H1 (cell line): ENCODE measurements at regions not wholly inside any gene's neighbourhood (a gene's known extent, or its start where the extent isn't known, plus 50 kb on each side); places are given as distances from the start of the nearest gene placed in this dataset.

ENCODE experiments used
- TF ChIP-seq, protein P1 (sequence below): fragments of 300-600 bp; sonication (generic); IDR thresholded peaks from 2 replicates; pipeline ENCODE4 v1.7.1; 2012; ENCODE audit warnings: low read length, moderate library complexity, mild to moderate bottlenecking, inconsistent platforms; ENCODE audit not compliant: insufficient replicate concordance

GRCh38 chr1:188906921-188907641 is 1570.6 kb downstream of the BRINP3 start (continued):
- TF ChIP-seq, protein P1, sequence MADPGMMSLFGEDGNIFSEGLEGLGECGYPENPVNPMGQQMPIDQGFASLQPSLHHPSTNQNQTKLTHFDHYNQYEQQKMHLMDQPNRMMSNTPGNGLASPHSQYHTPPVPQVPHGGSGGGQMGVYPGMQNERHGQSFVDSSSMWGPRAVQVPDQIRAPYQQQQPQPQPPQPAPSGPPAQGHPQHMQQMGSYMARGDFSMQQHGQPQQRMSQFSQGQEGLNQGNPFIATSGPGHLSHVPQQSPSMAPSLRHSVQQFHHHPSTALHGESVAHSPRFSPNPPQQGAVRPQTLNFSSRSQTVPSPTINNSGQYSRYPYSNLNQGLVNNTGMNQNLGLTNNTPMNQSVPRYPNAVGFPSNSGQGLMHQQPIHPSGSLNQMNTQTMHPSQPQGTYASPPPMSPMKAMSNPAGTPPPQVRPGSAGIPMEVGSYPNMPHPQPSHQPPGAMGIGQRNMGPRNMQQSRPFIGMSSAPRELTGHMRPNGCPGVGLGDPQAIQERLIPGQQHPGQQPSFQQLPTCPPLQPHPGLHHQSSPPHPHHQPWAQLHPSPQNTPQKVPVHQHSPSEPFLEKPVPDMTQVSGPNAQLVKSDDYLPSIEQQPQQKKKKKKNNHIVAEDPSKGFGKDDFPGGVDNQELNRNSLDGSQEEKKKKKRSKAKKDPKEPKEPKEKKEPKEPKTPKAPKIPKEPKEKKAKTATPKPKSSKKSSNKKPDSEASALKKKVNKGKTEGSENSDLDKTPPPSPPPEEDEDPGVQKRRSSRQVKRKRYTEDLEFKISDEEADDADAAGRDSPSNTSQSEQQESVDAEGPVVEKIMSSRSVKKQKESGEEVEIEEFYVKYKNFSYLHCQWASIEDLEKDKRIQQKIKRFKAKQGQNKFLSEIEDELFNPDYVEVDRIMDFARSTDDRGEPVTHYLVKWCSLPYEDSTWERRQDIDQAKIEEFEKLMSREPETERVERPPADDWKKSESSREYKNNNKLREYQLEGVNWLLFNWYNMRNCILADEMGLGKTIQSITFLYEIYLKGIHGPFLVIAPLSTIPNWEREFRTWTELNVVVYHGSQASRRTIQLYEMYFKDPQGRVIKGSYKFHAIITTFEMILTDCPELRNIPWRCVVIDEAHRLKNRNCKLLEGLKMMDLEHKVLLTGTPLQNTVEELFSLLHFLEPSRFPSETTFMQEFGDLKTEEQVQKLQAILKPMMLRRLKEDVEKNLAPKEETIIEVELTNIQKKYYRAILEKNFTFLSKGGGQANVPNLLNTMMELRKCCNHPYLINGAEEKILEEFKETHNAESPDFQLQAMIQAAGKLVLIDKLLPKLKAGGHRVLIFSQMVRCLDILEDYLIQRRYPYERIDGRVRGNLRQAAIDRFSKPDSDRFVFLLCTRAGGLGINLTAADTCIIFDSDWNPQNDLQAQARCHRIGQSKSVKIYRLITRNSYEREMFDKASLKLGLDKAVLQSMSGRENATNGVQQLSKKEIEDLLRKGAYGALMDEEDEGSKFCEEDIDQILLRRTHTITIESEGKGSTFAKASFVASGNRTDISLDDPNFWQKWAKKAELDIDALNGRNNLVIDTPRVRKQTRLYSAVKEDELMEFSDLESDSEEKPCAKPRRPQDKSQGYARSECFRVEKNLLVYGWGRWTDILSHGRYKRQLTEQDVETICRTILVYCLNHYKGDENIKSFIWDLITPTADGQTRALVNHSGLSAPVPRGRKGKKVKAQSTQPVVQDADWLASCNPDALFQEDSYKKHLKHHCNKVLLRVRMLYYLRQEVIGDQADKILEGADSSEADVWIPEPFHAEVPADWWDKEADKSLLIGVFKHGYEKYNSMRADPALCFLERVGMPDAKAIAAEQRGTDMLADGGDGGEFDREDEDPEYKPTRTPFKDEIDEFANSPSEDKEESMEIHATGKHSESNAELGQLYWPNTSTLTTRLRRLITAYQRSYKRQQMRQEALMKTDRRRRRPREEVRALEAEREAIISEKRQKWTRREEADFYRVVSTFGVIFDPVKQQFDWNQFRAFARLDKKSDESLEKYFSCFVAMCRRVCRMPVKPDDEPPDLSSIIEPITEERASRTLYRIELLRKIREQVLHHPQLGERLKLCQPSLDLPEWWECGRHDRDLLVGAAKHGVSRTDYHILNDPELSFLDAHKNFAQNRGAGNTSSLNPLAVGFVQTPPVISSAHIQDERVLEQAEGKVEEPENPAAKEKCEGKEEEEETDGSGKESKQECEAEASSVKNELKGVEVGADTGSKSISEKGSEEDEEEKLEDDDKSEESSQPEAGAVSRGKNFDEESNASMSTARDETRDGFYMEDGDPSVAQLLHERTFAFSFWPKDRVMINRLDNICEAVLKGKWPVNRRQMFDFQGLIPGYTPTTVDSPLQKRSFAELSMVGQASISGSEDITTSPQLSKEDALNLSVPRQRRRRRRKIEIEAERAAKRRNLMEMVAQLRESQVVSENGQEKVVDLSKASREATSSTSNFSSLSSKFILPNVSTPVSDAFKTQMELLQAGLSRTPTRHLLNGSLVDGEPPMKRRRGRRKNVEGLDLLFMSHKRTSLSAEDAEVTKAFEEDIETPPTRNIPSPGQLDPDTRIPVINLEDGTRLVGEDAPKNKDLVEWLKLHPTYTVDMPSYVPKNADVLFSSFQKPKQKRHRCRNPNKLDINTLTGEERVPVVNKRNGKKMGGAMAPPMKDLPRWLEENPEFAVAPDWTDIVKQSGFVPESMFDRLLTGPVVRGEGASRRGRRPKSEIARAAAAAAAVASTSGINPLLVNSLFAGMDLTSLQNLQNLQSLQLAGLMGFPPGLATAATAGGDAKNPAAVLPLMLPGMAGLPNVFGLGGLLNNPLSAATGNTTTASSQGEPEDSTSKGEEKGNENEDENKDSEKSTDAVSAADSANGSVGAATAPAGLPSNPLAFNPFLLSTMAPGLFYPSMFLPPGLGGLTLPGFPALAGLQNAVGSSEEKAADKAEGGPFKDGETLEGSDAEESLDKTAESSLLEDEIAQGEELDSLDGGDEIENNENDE, result no peak
